ENCODE measurements at regions not wholly inside any gene's neighbourhood (a gene's known extent, or its start where the extent isn't known, plus 50 kb on each side); places are given as distances from the start of the nearest gene placed in this dataset.
"Not testable (repeated sequence)": the region's sequence is repeated elsewhere in the genome, so short reads cannot be mapped to it uniquely, and the experiment has no call there.

DNA sequence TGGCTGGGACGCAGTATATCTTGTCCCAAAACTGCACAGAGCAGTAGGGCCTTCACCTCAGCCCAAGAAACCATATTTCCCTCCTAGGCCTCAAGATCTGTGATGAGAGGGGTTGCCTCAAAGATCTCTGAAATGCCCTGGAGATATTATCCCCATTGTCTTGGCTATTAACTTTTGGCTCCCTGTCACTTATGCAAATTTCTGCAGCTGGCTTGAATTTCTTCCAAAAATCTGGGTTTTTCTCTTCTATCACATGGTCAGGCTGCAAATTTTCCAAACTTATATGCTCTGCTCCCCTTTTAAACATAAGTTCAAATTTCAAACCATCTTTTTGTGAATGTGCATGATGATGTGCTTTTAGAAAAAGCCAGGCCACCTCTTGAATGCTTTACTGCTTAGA, 809.2 kb upstream of the CDH18 start:
- H3K36me3 ChIP-seq (ENCODE audit: control insufficient read depth, insufficient read depth, low read length); H3K27ac ChIP-seq (ENCODE audit: low read length); H3K9me3 ChIP-seq (ENCODE audit: control insufficient read depth, low read depth, low read length); H3K27me3 ChIP-seq (ENCODE audit: control insufficient read depth, insufficient read depth, low read length); DNase-seq; H3K4me1 ChIP-seq (ENCODE audit: control insufficient read depth, insufficient read depth, low read length); H3K4me3 ChIP-seq (ENCODE audit: low read length): not testable (repeated sequence)
- WGBS (ENCODE audit: insufficient coverage, low lambda C conversion rate) = no CpG with 5 or more reads among the region's 1 CpG

DNA sequence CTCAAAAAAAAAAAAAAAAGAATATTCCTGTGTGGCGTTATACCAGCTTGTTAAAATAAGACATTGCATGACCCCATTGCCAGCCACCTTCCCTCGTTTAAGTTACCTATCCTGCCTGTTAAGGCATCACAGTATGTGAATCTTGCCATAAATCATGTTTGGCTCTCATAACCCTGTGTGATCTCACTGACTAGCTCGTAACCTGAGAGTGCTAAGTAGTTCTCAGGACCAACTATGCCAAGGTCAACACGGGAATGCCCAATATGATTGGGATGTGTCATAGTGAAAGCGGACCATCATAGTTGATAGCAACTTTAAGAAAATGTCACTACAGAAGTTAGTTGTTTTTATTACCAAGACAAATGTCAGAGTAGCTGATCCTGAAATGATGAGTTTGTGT, 796.8 kb upstream of the CDH18 start:
- H3K27me3 ChIP-seq (ENCODE audit: control insufficient read depth, insufficient read depth, low read length); DNase-seq; H3K27ac ChIP-seq (ENCODE audit: low read length); H3K9me3 ChIP-seq (ENCODE audit: control insufficient read depth, low read depth, low read length); H3K36me3 ChIP-seq (ENCODE audit: control insufficient read depth, insufficient read depth, low read length); H3K4me1 ChIP-seq (ENCODE audit: control insufficient read depth, insufficient read depth, low read length); H3K4me3 ChIP-seq (ENCODE audit: low read length): not testable (repeated sequence)
- WGBS (ENCODE audit: insufficient coverage, low lambda C conversion rate) = no CpG with 5 or more reads among the region's 5 CpGs

DNA sequence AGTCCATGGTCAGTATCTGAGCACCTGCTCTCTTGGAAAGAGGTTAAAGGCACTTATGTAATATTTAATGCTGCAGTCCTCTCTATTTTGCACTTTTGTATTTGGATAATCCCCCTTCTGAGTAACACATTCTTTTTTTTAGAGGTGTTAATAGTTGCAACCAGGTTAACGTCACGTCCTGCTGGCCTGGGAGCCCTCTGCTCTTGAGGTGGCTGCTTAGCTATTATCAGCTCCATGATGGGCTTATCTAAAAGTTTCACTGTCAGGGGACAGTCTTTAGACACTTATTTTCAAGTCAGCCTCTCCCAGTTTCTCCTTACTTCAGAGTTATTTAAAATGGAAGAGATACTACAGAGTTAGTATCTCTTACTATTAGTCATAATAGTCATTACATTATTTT, 795.5 kb upstream of the CDH18 start:
- H3K27ac ChIP-seq (ENCODE audit: low read length); H3K4me3 ChIP-seq (ENCODE audit: low read length); H3K9me3 ChIP-seq (ENCODE audit: control insufficient read depth, low read depth, low read length); H3K4me1 ChIP-seq (ENCODE audit: control insufficient read depth, insufficient read depth, low read length); DNase-seq; H3K27me3 ChIP-seq (ENCODE audit: control insufficient read depth, insufficient read depth, low read length); H3K36me3 ChIP-seq (ENCODE audit: control insufficient read depth, insufficient read depth, low read length): not testable (repeated sequence)
- no CpG with 5 or more reads among the region's 2 CpGs for WGBS (ENCODE audit: insufficient coverage, low lambda C conversion rate)

DNA sequence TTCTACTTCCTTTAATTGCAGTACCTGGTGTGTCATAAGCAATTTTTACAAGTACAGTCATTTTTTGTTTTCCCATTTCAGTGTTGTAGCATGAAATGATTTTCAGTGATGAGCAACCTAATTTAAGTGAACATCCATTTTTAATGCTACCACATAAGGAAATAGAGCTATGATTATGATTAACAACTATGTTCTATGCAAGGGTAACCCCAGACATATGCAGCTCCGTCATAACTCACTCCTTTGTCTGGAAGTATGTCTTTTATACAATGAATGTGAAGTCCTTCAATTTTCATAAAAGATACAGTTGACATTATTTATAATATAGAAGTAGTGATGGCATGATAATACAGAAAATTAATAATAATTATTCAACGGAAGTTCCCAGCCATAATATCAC, 783.3 kb upstream of the CDH18 start:
- DNase-seq; H3K9me3 ChIP-seq (ENCODE audit: control insufficient read depth, low read depth, low read length); H3K4me3 ChIP-seq (ENCODE audit: low read length); H3K27ac ChIP-seq (ENCODE audit: low read length); H3K4me1 ChIP-seq (ENCODE audit: control insufficient read depth, insufficient read depth, low read length); H3K27me3 ChIP-seq (ENCODE audit: control insufficient read depth, insufficient read depth, low read length); H3K36me3 ChIP-seq (ENCODE audit: control insufficient read depth, insufficient read depth, low read length): not testable (repeated sequence)
- WGBS (ENCODE audit: insufficient coverage, low lambda C conversion rate) = no CpG with 5 or more reads among the region's 2 CpGs

DNA sequence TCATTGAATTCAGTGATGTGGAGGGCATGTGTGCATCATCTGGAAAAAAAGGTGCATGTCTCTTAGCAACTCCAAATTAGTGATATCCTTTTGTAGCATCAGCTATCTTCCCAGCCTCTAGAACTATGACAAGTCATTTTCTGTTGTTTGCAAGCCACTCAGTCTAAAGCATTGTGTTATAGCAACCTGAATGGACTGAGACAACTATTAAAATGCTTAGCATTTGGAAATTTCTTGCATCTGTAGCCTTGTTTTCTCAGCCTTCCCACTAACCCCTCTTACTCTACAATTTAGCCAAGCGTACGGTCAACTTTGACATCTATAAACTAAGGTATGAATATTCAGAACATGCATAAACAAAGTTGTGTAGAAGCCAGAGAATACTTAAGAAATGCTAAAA, 777.1 kb upstream of the CDH18 start:
- not testable (repeated sequence) for H3K4me3 ChIP-seq (ENCODE audit: low read length); H3K27me3 ChIP-seq (ENCODE audit: control insufficient read depth, insufficient read depth, low read length); DNase-seq; H3K36me3 ChIP-seq (ENCODE audit: control insufficient read depth, insufficient read depth, low read length); H3K27ac ChIP-seq (ENCODE audit: low read length); H3K9me3 ChIP-seq (ENCODE audit: control insufficient read depth, low read depth, low read length); H3K4me1 ChIP-seq (ENCODE audit: control insufficient read depth, insufficient read depth, low read length)
- no CpG with 5 or more reads among the region's 2 CpGs for WGBS (ENCODE audit: insufficient coverage, low lambda C conversion rate)

DNA sequence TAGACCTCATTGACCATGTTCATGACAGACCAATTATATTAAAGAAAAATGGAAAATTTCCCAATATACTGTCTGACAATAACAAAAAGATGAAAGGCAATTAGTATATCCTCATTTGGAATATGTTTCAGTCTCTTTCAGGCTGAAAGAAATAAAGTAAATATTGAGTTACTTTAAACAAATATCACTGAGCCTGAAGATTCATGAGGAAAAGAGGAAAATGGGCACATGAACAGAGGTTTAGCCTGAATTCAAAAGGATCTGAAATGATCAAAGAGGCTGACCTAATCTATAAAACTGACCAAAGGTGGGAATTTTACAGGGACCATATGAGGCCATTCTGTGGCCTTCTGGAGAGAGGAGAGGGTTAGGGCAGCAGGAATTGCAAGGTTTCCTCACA, 771.5 kb upstream of the CDH18 start:
- H3K4me1 ChIP-seq (ENCODE audit: control insufficient read depth, insufficient read depth, low read length); H3K9me3 ChIP-seq (ENCODE audit: control insufficient read depth, low read depth, low read length); DNase-seq; H3K27ac ChIP-seq (ENCODE audit: low read length); H3K27me3 ChIP-seq (ENCODE audit: control insufficient read depth, insufficient read depth, low read length); H3K4me3 ChIP-seq (ENCODE audit: low read length); H3K36me3 ChIP-seq (ENCODE audit: control insufficient read depth, insufficient read depth, low read length): not testable (repeated sequence)

DNA sequence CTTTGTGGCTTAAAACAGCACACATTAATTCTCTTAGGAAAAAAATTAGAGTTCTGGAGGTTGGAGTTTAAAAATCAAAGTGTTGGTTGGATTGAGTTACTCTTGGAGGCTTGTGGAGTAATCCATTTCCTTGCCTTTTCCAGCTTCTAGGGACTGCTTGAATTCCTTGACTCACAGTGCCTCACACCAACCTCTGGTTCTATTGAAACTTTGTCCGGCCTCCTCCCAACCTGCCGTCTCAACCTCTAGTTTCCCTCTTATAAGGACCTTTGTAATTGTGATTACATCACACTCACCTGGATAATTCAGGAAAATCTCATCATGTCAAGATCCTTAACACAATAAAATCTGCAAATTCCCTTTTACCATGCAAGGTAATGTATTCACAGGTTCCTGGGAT, 764.2 kb upstream of the CDH18 start:
- H3K27ac ChIP-seq (ENCODE audit: low read length); H3K27me3 ChIP-seq (ENCODE audit: control insufficient read depth, insufficient read depth, low read length); H3K36me3 ChIP-seq (ENCODE audit: control insufficient read depth, insufficient read depth, low read length); H3K4me3 ChIP-seq (ENCODE audit: low read length); H3K4me1 ChIP-seq (ENCODE audit: control insufficient read depth, insufficient read depth, low read length); DNase-seq; H3K9me3 ChIP-seq (ENCODE audit: control insufficient read depth, low read depth, low read length): not testable (repeated sequence)
- WGBS (ENCODE audit: insufficient coverage, low lambda C conversion rate) = no CpG with 5 or more reads among the region's 2 CpGs

DNA sequence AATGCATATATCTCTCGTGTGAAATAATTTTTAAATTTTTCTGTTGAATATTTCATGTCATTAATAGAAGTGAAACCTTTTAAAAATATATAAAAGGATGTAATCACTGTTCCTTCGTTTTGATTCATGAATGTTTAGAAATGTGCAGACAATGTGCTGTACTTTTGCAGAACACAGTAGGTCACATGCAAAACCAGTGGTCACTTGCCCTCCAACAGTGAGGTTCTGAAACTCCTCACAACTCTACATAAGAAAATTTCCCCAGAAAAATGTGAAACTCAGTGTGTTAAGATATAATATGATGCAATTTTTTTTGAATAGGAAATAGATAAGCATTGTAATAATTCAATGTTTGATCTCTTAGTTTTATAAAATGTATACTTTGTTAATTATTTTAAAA, 747.7 kb upstream of the CDH18 start:
- H3K27ac ChIP-seq (ENCODE audit: low read length); H3K4me3 ChIP-seq (ENCODE audit: low read length); H3K4me1 ChIP-seq (ENCODE audit: control insufficient read depth, insufficient read depth, low read length); H3K27me3 ChIP-seq (ENCODE audit: control insufficient read depth, insufficient read depth, low read length); H3K36me3 ChIP-seq (ENCODE audit: control insufficient read depth, insufficient read depth, low read length); H3K9me3 ChIP-seq (ENCODE audit: control insufficient read depth, low read depth, low read length); DNase-seq: not testable (repeated sequence)
- no CpG with 5 or more reads among the region's 2 CpGs for WGBS (ENCODE audit: insufficient coverage, low lambda C conversion rate)

DNA sequence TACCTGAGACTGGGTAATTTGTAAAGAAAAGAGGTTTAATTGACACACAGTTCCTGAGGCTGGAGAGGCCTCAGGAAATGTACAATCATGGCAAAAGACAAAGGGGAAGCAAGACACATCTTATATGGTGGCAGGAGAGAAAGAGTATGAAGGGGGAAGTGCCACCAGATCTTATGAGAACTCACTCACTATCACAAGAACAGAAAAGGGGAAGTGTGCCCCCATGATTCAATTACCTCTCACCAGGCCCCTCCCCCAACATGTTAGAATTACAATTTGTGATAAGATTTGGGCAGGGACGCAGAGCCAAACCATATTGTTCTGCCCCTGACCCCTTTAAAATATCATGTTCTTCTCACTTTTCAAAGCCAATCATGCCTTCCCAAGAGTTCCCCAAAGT, 744.2 kb upstream of the CDH18 start:
- H3K36me3 ChIP-seq (ENCODE audit: control insufficient read depth, insufficient read depth, low read length); H3K4me1 ChIP-seq (ENCODE audit: control insufficient read depth, insufficient read depth, low read length); DNase-seq; H3K9me3 ChIP-seq (ENCODE audit: control insufficient read depth, low read depth, low read length); H3K4me3 ChIP-seq (ENCODE audit: low read length); H3K27ac ChIP-seq (ENCODE audit: low read length); H3K27me3 ChIP-seq (ENCODE audit: control insufficient read depth, insufficient read depth, low read length): not testable (repeated sequence)
- WGBS (ENCODE audit: insufficient coverage, low lambda C conversion rate) = no CpG with 5 or more reads among the region's 1 CpG

DNA sequence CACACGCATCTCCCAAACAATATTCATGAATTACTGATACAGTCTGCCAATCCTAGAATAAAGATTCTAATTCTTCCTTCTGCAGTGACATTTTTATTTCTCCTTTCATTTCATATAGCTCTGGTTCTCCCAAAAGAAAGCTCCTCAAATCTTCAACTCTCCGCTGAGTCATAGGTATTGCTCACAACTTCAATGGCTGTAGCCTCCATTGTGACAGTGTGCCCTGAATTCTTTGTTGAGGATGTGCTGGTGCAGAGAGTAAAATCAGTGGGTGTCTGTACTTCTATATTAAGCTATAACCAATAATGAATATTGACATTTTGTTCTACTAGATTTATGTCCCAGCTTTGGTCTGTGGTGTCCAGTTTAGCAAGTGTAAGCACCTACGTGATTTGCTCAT, 733.3 kb upstream of the CDH18 start:
- H3K27ac ChIP-seq (ENCODE audit: low read length); DNase-seq; H3K27me3 ChIP-seq (ENCODE audit: control insufficient read depth, insufficient read depth, low read length); H3K4me1 ChIP-seq (ENCODE audit: control insufficient read depth, insufficient read depth, low read length); H3K4me3 ChIP-seq (ENCODE audit: low read length); H3K9me3 ChIP-seq (ENCODE audit: control insufficient read depth, low read depth, low read length); H3K36me3 ChIP-seq (ENCODE audit: control insufficient read depth, insufficient read depth, low read length): not testable (repeated sequence)
- no CpG with 5 or more reads among the region's 3 CpGs for WGBS (ENCODE audit: insufficient coverage, low lambda C conversion rate)

DNA sequence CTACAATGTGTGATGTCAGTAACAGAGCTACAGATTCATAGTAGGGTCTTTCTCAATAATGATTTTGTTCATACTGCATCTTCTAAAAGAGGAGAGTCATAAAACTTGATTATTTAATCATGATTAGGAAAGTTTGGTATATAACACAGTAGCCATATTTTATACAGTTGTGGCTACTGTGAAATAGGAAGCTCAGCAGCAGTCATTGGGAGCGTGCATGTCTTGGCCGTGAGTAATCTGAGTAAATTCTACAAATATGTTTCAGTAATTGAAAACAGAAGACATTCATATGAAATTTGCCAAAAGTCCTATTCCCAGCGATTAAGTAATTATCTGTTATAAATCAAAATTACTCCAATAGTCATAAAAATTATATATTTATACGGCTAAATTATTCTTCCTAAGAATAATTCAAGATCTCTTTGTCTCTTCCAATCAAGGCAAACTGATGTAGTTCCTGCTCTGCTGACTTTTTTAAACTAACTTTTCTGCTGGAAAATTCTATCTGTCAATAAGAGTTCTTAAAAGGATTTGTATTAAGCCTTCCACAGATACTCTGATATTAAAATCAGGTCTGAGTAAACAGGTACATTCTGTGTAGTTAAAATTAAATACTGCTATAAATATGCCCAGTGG, 723.6 kb upstream of the CDH18 start:
- not testable (repeated sequence) for DNase-seq; H3K4me1 ChIP-seq (ENCODE audit: control insufficient read depth, insufficient read depth, low read length); H3K4me3 ChIP-seq (ENCODE audit: low read length); H3K9me3 ChIP-seq (ENCODE audit: control insufficient read depth, low read depth, low read length); H3K27ac ChIP-seq (ENCODE audit: low read length); H3K36me3 ChIP-seq (ENCODE audit: control insufficient read depth, insufficient read depth, low read length); H3K27me3 ChIP-seq (ENCODE audit: control insufficient read depth, insufficient read depth, low read length)
- WGBS (ENCODE audit: insufficient coverage, low lambda C conversion rate) = 92% methylated on average over 2 of the region's 4 CpGs
